HG03469 (cell line): ENCODE measurements at regions not wholly inside any gene's neighbourhood (a gene's known extent, or its start where the extent isn't known, plus 50 kb on each side); places are given as distances from the start of the nearest gene placed in this dataset.
A peak's percentile ranks its signal among the peaks of the same experiment; 100 is the strongest.
"Not testable (repeated sequence)": the region's sequence is repeated elsewhere in the genome, so short reads cannot be mapped to it uniquely, and the experiment has no call there.

Experiments
- ATAC-seq: cut with Tn5 transposase; IDR thresholded peaks from one replicate; pipeline ENCODE4 v1.9.1; 2021; ENCODE audit warnings: mild to moderate bottlenecking, moderate library complexity, moderate number of reproducible peaks; ENCODE audit not compliant: unreplicated experiment

DNA sequence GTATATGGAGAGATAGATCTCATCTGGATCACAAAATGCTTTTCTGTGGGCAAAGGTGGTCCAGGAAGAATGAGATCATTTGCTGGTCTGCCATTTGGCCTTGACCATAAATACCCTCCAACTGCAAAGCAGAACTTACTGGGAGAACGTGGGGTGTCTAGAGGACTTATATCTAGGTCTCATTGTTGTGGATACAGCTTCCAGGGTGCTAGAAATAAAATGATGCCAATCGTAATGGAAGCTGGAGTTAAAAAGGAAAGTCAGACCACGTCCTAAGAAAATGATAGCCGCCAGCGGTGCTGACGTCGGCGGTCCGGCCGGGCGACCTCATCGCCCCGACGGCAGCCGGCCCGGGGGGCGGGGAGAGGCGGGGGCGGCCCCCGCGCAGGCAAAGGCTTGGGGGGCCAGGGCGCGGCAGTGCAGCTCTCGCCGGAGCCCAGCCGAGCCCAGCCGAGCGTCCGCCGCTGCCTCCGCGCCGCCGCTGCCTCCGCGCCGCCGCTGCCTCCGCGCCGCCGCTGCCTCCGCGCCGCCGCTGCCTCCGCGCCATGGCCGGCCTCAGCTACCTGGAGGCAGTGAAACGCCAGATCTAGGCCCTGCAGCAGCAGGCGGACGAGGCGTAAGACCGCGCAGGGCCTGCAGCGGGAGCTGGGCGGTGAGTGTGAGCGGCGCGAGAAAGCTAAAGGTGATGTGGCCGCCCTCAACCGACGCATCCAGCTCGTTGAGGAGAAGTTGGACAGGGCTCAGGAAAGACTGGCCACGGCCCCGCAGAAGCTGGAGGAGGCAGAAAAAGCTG, 89.5 kb downstream of the EOMES start:
- peak; percentile 80 for ATAC-seq

DNA sequence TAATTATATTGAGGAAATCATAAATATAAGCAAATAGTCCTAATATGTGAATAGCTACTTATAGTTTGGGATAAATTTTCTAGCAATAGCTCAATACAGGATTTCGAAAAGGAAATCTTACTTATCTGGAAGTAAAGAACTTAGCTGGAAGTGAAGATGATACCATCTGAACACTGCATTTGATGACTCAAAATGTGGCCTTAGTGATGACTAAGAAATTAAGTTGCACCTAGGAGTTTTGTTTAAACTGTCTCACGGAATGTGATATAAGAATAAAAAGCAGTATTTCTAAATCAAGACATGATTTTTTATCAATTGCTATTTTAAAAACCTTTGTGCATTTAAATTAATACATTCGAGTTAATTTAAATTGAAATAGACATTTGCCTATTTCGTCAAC, 91.2 kb downstream of the EOMES start:
- ATAC-seq, result no peak

DNA sequence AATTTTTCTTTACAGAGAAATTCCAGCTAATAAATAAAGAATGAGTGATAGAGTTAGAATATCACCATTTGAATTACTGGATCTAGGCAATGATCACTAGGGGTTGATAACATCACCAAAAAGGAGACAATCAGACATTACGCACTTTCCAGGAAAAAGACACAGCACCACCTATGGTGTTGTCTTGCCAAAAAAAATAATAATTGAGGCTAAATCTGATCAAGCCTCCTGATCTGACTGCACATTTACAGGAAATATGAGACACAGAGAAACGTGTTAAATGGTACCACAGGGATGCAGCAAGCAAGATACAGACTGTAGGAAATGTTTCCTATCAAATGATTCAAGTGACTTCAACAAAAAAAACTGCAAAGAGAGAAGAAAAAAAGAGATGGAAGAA, 92.8 kb downstream of the EOMES start:
- no peak for ATAC-seq

DNA sequence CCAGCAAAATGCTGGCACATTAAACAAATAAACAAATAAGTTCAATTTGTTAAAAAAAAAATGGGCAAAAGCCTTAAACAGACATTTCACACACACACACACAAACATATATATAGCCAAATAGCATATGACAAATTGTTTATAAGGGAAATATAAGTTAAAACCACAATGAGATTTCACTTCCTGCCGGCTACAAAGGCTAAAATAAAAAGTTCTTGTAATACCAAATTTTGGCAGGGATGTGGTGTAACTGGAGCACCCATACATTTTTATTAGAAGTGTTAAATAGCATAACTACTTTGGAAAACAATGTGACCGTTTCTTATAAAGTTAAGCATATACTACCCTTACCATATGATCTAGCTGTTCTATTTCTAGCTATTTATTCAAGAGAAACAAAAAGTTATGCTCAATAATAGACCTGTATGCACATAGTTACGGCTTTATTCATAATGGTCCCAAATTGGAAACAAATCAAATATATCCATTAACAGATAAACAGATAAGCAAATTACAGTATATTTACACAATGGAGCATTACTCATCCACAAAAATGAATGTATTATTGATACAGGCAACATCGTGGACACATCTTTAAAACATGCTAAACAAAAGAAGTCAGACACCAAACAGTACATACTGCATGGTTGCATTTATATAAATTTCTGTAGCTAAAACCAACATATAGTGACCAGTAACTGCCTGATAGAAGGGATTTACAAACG, 93.9 kb downstream of the EOMES start:
- no peak for ATAC-seq

DNA sequence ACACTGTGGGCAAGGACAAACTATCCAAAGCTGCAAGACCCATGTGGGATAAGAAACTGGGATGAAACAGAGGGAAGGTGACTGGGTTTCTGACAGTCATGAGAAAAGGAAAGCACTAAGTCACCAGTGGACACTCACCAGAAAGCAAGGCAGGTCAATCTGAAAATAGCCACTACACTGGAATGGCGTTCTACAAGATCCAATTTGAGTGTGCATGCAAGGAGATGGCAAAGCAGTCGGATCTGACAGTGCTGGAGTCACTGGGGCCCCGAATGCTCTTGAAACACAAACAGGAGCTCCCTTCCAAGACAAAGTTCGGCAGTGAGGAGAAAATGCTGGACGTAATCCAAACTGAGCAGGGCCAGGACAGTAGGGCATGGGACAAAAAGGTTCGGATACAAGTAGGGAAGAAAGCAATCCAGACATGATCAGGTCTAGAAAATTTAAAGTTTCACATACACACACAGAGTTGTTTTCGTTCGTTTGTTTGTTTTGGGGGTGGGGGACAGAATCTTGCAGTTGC, 95.5 kb downstream of the EOMES start:
- ATAC-seq, result no peak

DNA sequence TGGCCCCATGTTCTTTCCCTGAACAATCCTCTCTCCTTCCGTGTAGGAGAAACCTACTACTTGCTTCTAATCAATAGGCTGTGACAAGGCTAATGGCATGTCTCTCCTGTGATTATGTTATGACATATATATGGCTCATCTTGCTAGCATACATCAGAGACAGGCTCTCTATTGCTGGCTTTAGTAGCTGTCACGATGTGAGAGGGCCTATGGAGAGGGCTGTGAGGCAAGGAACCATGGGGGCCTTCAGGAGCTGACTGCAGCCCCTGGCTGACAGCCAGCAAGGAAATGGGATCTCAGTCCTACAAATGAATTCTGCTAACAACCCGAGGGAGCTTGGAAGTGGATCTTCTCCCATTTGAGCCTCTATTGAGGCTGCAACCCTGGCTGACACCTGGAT, 96.3 kb downstream of the EOMES start:
- ATAC-seq, result no peak

DNA sequence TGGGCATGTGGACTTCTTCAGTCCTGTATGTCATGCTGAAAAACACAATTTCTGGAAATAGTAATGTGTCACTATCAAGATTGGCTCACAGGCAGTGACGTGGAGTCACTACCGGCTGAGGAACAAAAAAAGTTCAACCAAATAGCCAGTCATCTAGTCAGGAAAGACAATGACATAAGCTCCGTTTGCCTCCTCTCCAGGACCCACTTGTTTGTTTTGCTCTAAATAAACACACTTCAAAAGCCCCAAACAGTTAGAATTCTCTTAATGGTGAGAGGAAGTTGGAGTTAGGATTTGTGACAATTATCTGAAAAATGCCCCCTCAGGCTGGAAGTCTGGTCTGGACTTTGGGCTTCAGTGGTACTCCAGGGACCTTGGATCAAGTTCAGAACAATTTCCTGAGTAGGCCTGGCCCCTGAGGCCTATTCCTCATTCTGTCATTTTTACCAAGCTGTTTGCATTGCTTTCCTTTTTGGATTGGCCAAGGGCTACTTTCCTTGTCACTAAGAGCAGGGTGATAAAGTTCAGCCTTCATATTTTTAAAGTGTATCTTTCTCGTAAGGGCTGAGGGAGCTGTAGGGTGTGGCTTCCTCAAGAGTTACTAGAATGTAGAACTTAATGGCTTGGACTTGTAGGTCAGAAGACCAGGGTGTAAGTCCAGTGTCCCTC, 98.9 kb downstream of the EOMES start:
- ATAC-seq, result no peak

GRCh38 chr3:27617552-27617951, 104.6 kb downstream of the EOMES start:
- ATAC-seq, result no peak

GRCh38 chr3:27616031-27616430, 106.1 kb downstream of the EOMES start:
- ATAC-seq, result no peak

DNA sequence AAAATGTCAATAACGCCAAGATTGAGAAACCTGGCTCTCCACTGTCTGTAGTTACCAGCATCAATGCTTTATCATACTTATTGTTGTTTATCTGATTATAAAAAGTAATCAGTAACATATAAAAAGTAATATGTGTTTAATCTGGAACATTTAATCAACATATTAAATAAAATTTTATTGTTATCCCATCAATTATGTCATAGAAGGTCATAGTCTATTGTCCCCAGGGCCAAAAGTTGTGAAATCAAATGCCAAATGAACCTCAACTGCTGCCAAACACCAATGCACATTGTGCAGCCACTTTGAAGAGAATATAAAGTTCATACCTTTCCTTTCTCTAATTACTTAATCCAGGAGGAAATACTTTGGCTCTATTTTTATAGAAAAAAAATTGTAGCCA, 106.6 kb downstream of the EOMES start:
- ATAC-seq, result no peak

DNA sequence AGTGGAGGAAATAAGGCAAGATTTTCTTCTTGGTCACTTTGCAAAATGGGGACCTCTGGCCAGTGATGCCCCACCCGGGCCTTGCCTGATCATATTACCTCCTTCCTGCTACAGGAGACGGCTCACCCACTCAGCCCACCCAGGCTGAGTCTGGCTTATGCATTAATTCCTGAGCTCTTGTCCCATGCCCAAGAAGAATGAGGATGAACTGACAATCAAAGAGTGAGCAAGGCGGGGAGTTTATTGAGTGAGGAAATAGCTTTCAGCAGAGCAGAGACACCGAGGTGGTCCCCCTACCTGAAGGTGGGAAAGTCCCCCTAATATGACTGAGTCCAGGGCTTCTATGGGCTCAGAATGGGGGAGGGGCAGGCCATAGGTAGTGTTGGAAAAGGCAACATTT, 107.5 kb downstream of the EOMES start:
- no peak for ATAC-seq

GRCh38 chr3:27613846-27614500, 108.2 kb downstream of the EOMES start:
- no peak for ATAC-seq

DNA sequence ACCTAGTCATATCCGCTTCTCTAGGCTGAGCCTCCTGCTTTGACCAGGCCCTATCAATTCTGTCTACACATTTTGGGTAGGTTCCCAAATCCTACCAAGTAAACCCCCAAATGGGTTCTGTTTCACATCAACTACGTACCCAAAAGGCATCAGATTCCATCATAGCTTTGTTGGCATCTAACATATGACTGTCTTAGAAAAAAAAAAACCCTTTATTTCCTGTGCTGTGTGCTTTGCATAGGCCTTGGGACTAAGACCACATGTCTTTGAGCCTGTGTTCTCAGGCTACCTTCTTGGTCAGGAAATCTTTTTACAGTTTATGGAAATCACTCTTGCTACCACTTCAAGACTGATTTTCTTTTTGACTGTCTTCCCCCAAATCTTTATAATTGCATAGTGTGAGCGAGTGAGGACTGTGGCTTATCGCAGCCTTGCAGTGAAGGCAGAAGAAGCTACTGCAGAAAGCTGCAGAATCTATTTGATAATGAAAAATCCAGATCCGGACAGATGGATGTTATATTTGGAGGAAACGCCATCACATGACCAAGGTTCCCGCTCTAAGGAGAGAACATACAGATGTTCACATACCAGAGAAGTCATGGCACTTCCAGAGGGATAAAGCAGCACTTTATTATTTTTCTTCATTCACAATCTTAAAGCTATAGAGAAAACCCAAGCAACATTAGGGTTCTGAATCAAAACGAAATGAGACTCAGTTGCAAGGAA, 111.2 kb downstream of the EOMES start:
- peak; percentile 42 for ATAC-seq

DNA sequence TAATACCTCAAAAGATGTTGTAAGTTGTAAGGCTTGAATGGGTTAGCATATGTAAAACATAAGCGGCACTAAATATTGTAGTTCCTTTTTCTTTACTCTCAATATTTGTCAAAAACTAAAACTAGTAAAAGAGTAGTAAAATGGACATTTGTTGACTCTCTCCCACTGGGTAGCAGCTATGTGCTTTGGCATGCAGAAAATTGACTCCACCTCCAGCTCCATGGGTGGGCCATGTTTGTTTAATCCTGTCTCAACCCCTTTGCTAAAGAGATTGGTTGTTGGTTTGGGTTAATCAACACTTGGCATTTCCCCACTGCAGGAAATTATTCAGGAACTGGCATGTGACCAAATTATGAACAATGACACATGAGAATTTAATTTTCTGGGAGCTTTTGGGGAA, 114.8 kb downstream of the EOMES start:
- ATAC-seq, result peak; percentile 41

- ATAC-seq, result no peak
Observed at GRCh38 chr3:27606537-27606936, 115.6 kb downstream of the EOMES start.

- not testable (repeated sequence) for ATAC-seq
Observed at GRCh38 chr3:27601311-27601710, 117.1 kb upstream of the SLC4A7 start.

GRCh38 chr3:27599741-27600140, 115.6 kb upstream of the SLC4A7 start:
- ATAC-seq, result not testable (repeated sequence)

GRCh38 chr3:27596921-27597320, 112.7 kb upstream of the SLC4A7 start:
- ATAC-seq, result no peak

- peak; percentile 52 for ATAC-seq
Observed at GRCh38 chr3:27596334-27596841, 112.2 kb upstream of the SLC4A7 start.

DNA sequence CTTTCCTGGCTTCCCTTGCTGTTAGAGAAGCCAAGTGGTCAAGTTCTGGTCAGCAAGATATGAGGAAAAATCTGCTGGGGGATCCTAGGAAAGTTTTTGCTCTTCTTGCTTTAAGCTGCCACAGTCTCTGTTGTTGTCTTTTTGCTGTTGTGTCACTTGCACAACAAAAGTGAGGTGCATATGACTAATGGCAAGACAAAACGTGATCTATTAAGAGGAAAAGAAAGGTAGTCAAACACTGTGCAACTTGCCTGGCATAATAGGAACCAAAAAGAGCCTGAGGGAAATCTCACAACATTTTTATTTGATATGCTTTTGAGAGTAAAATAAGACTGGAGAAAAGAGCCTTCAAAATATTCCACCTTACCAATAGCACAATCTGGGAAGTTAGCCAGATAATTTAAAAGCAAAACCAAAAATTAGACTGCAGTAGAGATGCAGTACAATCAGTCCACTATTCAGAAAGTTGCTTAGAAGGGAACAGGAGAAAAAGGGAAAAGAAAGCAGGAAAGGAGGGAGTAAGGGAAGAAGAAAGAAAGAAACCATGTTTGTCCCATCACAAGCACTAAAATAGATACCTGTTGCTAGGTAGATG, 110.0 kb upstream of the SLC4A7 start:
- no peak for ATAC-seq
